Urothelium cell line (cell line): ENCODE measurements at regions not wholly inside any gene's neighbourhood (a gene's known extent, or its start where the extent isn't known, plus 50 kb on each side); places are given as distances from the start of the nearest gene placed in this dataset.
A peak's percentile ranks its signal among the peaks of the same experiment; 100 is the strongest.
"Not testable (repeated sequence)": the region's sequence is repeated elsewhere in the genome, so short reads cannot be mapped to it uniquely, and the experiment has no call there.

Experiments used
- DNase-seq: peaks from one replicate; pipeline ENCODE4 v3.0.0; 2011; ENCODE audit warnings: low spot score, mixed read lengths
- FAIRE-seq: peaks from 2 replicates; lab custom pipeline; 2011; peaks lifted over from hg19 to GRCh38; lab: Jason Lieb, UNC

DNA sequence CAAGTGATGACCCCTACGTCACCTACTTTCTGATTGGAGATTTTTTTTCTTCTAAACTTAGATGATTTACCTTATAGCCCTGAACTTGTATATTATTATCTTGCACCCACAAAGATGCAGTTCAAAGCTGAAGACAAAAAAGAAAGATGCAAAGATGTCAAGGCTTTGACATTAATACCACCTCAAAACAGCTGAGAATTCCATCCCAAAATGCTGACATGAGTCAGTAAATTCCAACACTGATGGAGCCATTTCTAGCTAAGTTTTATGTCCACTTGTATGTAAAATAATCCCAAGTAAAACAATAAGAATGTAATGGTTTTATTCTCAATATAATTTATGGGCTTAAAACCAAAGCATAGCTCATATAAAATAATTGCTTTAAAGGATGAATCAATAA lies 91.5 kb upstream of the CDH9 start:
- DNase-seq (no peak), FAIRE-seq (no peak)

DNA sequence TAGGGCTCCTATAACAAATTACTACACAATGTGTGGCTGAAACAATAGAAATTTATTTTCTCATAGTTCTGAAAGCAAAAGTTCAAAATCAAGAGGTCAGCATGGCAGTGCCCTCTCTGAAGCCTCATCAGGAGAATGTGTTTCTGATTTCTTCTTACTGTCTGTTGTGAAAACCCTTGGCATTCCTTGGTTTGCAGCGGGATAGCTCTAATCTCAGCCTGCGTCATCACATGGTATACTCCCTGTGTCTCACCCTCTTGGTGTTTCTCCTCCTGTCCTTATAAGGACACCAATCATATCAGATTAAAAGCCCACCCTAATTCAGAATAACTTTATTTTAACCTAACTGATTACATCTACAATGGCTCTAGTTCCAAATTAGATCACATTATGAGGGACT lies 87.5 kb upstream of the CDH9 start:
- no peak for FAIRE-seq
- no peak for DNase-seq

DNA sequence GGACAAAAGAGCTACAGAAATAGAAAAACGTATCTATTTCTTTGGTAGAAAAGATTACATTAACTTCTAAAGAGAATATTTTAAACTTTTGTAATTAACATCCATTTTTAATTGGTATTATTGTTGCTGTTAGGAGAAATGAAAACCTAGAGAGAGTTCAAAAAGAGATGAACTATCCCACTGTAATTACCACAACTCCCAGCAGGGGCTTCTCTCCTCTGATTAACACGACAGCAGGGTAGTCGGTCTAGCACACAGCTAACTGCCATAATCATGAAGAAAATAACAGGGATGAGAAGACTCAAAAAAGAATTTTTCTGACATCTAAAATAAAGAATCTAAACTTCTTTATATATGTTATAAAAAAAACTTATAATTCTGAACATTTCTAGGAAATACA lies 86.2 kb upstream of the CDH9 start:
- DNase-seq (peak; percentile 35), FAIRE-seq (no peak)

DNA sequence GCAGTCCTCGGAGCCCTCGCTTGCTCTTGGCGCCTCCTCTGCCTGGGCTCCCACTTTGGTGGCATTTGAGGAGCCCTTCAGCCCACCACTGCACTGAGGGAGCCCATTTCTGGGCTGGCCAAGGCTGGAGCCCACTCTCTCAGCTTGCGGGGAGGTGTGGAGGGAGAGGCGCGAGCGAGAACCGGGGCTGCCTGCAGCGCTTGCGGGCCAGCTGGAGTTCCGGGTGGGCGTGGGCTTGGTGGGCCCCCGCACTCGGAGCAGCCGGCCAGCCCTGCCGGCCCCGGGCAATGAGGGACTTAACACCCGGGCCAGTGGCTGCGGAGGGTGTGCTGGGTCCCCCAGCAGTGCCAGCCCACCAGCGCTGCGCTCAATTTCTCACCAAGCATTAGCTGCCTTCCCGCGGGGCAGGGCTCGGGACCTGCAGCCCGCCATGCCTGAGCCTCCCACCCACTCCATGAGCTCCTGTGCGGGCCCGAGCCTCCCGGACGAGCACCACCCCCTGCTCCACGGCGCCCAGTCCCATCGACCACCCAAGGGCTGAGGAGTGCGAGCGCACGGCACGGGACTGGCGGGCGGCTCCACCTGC lies 81.4 kb upstream of the CDH9 start:
- not testable (repeated sequence) for FAIRE-seq, DNase-seq

DNA sequence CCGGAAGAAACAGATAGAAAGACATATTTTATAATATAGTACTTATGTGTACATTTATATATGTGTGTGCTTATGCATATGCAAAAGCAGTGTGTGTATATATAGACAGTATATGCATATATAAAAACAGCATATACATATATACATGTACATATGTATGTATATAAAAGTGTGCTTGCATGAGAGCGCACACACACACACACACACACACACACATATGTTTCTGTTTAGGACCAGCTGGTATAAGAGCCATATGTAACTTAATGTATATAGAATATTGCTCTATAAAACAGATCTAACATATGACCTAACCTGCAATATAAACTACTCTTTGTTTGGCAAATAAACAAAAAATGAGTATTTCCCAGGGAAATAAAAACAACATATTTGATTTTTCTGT lies 65.1 kb upstream of the CDH9 start:
- FAIRE-seq (no peak), DNase-seq (no peak)

DNA sequence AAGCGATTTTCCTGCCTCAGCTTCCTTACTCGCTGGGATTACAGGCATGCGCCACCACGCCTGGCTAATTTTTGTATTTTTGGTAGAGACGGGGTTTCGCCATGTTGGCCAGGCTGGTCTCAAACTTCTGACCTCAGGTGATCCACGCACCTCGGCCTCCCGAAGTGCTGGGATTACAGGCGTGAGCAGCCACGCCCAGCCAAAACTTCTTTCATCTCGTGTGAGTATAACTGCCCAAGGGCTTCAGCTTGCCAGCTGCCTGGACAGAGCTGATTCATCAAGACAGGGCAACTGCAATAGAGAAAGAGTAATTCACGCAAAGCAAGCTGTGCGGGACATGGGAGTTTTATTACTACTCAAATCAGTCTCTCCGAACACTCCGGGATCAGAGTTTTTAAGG lies 57.4 kb upstream of the CDH9 start:
- not testable (repeated sequence) for DNase-seq, FAIRE-seq

DNA sequence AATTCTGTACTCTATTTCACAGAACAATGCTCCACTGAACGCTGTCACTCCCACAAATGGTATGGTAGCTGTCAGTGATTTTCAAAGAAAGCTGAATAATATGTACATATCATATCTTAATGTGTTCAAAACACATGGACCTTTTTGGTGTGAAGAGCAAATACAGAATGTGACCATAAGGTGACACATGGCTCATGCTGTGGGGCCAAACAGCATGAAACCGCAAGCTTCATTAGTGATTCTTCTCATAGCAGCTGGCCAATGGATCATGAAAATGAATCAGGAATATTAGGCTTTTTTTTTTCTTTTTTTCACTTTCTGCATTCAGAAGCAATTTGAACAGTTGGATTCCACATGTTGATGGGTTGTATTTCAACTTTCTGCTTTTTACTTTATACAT lies 54.9 kb upstream of the CDH9 start:
- no peak for FAIRE-seq
- DNase-seq, result no peak

DNA sequence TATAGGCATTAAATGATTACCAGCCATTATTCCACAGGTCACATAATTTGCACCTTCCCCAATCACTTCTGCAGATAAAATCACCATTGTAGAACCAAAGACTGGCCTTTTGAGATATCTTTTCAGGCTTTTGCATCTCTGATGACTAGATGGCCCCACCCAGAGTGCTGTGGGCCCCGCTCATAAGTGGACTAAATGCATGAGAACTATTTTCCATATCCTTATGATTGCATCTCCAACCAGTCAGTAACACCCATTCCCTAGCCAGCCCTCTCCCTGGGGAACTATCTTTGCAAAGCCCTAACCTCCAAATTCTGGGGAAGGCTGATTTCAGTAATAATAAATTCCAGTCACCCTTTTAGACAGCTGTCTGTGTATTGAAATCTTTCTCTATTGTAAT lies 53.5 kb upstream of the CDH9 start:
- FAIRE-seq (no peak), DNase-seq (no peak)

DNA sequence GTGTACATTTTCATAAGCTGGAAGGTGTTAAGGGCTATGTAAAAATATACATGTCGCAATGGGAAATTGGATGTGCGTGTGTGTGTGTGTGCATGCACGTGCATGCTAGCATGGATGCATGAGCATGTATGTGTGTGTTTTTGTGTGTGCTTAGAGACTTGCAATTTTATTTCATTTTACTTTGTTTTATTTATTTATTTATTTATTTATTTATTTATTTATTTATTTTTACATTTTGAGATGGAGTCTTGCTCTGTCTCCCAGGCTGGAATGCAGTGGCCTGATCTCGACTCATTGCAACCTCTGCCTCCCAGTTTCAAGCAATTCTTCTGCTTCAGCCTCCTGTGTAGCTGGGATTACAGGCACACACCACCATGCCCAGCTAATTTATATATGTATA lies 50.4 kb upstream of the CDH9 start:
- not testable (repeated sequence) for DNase-seq, FAIRE-seq
